ENCODE measurements at regions not wholly inside any gene's neighbourhood (a gene's known extent, or its start where the extent isn't known, plus 50 kb on each side); places are given as distances from the start of the nearest gene placed in this dataset.

- TF ChIP-seq CTCF (IDR thresholded peaks at IDR 0.05; ENCODE audit: low read length) = no peak
- no peak for TF ChIP-seq EZH2 (IDR thresholded peaks at IDR 0.05; ENCODE audit: borderline replicate concordance, low read length)
Measured at GRCh38 chr17:51546114-51546513, 285.8 kb downstream of the UTP18 start.
